Osteoblast (primary cell): ENCODE measurements at regions not wholly inside any gene's neighbourhood (a gene's known extent, or its start where the extent isn't known, plus 50 kb on each side); places are given as distances from the start of the nearest gene placed in this dataset.

Experiments
- DNase-seq: peaks from one replicate; pipeline ENCODE4 v3.0.0; 2011; ENCODE audit warnings: low spot score, mixed read lengths; ENCODE audit not compliant: insufficient read length; ENCODE audit errors: missing footprints
- H2AFZ ChIP-seq: 2 replicates; pipeline ENCODE4 v1.6.0; 2011; ENCODE audit warnings: mild to moderate bottlenecking, low read length
- H3K27ac ChIP-seq: 2 replicates; pipeline ENCODE4 v1.5.1; 2011; ENCODE audit warnings: mild to moderate bottlenecking, low read depth, low read length, moderate library complexity
- H3K27me3 ChIP-seq: 2 replicates; pipeline ENCODE4 v1.6.0; 2012; ENCODE audit warnings: mild to moderate bottlenecking, control low read depth, inconsistent platforms, low read length, moderate library complexity; ENCODE audit not compliant: insufficient read depth
- H3K36me3 ChIP-seq: 2 replicates; pipeline ENCODE4 v1.5.1; 2011; ENCODE audit warnings: mild to moderate bottlenecking, low read length, control low read depth, moderate library complexity; ENCODE audit not compliant: insufficient read depth
- H3K4me1 ChIP-seq: 2 replicates; pipeline ENCODE4 v1.5.1; 2011; ENCODE audit warnings: mild to moderate bottlenecking, low read length, control low read depth, moderate library complexity; ENCODE audit not compliant: insufficient read depth
- H3K4me2 ChIP-seq: 2 replicates; pipeline ENCODE4 v1.6.0; 2011; ENCODE audit warnings: mild to moderate bottlenecking, low read length; ENCODE audit not compliant: insufficient read depth
- H3K4me3 ChIP-seq: fragments of 200-600 bp; sonication (generic); 3 replicates; pipeline ENCODE4 v1.5.1; 2012; ENCODE audit warnings: mild to moderate bottlenecking, low read length, inconsistent platforms; ENCODE audit not compliant: insufficient read depth
- H3K79me2 ChIP-seq: 2 replicates; pipeline ENCODE4 v1.6.0; 2012; ENCODE audit warnings: mild to moderate bottlenecking, low read length, control low read depth, inconsistent platforms; ENCODE audit not compliant: insufficient read depth
- H3K9me3 ChIP-seq: 2 replicates; pipeline ENCODE4 v1.5.1; 2011; ENCODE audit warnings: low read depth, low read length, control low read depth
- H4K20me1 ChIP-seq: 2 replicates; pipeline ENCODE4 v1.6.0; 2012; ENCODE audit warnings: mild to moderate bottlenecking, low read length, control low read depth; ENCODE audit not compliant: insufficient read depth
- TF ChIP-seq, protein P1 (sequence below): IDR thresholded peaks from 2 replicates; pipeline ENCODE4 v1.5.1; 2011; ENCODE audit warnings: mild to moderate bottlenecking, low read depth, low read length, moderate library complexity; ENCODE audit errors: extremely low read depth

DNA sequence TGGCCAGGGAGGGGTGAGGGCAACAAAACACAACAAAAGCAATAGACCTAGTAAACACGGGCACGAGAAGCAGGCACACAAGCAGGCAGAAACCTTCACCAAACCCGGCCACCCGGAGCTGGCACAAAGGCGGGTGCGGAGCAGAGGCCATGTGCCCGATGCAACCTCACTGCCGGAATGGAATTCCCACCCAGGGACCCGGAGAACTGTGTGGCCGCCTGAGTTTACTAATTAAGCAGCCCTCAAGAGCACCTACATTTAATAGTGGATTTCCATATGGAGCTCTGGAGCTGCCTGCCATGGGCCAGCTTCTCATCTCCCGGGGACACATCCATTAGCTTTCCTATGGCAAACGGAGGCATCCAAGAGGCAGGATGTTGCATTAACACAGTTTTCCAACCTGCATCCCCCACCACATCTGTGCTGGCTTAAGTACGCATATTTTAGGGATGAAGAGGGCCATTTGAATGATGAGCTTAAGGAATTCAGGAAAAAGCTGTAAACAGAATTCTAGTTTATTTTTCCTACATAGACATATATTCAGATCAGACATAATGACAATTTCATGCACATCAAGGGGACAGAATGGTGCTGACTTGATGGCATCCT, 104.5 kb upstream of the SMIM21 start:
- Histone ChIP-seq H3K4me1 (no peaks in the 10 kb centered on the region), H3K4me2 (no peak overlapping the region), H3K9me3 (no peaks in the 10 kb centered on the region), H3K79me2 (no peaks in the 10 kb centered on the region), H3K27ac (no peak overlapping the region), H3K27me3 (no peaks in the 10 kb centered on the region), H2AFZ (no peak overlapping the region), H4K20me1 (no peaks in the 10 kb centered on the region), H3K36me3 (no peaks in the 10 kb centered on the region), H3K4me3 (no peak overlapping the region)
- no peak for DNase-seq
- TF ChIP-seq, protein P1, sequence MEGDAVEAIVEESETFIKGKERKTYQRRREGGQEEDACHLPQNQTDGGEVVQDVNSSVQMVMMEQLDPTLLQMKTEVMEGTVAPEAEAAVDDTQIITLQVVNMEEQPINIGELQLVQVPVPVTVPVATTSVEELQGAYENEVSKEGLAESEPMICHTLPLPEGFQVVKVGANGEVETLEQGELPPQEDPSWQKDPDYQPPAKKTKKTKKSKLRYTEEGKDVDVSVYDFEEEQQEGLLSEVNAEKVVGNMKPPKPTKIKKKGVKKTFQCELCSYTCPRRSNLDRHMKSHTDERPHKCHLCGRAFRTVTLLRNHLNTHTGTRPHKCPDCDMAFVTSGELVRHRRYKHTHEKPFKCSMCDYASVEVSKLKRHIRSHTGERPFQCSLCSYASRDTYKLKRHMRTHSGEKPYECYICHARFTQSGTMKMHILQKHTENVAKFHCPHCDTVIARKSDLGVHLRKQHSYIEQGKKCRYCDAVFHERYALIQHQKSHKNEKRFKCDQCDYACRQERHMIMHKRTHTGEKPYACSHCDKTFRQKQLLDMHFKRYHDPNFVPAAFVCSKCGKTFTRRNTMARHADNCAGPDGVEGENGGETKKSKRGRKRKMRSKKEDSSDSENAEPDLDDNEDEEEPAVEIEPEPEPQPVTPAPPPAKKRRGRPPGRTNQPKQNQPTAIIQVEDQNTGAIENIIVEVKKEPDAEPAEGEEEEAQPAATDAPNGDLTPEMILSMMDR = no peak

DNA sequence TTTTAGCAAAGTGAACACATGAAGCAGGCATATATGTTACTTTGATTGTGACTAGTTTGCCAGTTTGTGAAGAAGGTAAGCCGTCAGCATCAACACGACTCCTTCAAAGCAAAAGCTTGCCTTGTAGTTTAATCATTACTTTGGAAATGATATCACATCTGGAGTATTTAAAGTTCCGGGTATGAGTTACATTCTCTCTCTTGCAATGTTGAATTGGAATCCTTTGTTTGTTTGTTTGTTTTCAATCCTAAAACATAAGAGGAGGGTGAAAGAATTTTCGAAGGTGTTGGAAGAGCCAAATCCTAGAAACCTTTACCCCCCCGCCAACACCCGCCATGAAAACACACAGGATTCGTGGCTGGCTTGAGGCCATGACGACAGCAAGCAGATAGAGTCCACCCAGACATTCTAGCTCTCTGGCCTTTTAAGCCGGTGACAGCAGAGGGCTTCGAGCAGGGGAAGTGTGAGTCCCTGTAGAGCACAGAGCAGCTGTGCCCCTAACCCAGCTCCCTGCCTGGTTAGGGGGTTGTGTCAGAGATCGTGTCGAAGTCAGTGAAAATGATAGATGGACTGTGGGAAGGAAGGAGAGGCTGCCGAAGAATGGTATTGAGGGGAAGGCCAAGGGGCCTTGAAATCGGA, 103.8 kb upstream of the SMIM21 start:
- Histone ChIP-seq H3K4me2 (no peak overlapping the region), H2AFZ (no peak overlapping the region), H3K27ac (no peak overlapping the region)

GRCh38 chr18:75530566-75531211, 103.2 kb upstream of the SMIM21 start:
- Histone ChIP-seq H3K9me3 (no peaks in the 10 kb centered on the region), H4K20me1 (no peaks in the 10 kb centered on the region), H3K4me1 (no peaks in the 10 kb centered on the region), H3K4me3 (no peak overlapping the region), H3K36me3 (no peaks in the 10 kb centered on the region), H2AFZ (no peak overlapping the region), H3K79me2 (no peaks in the 10 kb centered on the region), H3K27ac (no peak overlapping the region), H3K4me2 (no peak overlapping the region), H3K27me3 (no peaks in the 10 kb centered on the region)
- TF ChIP-seq, protein P1 = no peak
- DNase-seq = no peak

More for the DNA sequence above, 103.8 kb upstream of the SMIM21 start:
- Histone ChIP-seq H3K4me3 (no peak overlapping the region), H3K79me2 (no peaks in the 10 kb centered on the region), H3K36me3 (no peaks in the 10 kb centered on the region), H3K27me3 (no peaks in the 10 kb centered on the region), H3K4me1 (no peaks in the 10 kb centered on the region), H3K9me3 (no peaks in the 10 kb centered on the region), H4K20me1 (no peaks in the 10 kb centered on the region)
- TF ChIP-seq, protein P1 = no peak
- no peak for DNase-seq

- H2AFZ ChIP-seq = no peak overlapping the region
- no peaks in the 10 kb centered on the region for H3K36me3 ChIP-seq
- TF ChIP-seq, protein P1 = no peak
- no peak overlapping the region for H3K4me2 ChIP-seq
- H3K79me2 ChIP-seq = no peaks in the 10 kb centered on the region
- DNase-seq = no peak
- H3K27ac ChIP-seq = no peak overlapping the region
- H3K4me1 ChIP-seq = no peaks in the 10 kb centered on the region
- H3K9me3 ChIP-seq = no peaks in the 10 kb centered on the region
- H4K20me1 ChIP-seq = no peaks in the 10 kb centered on the region
- H3K4me3 ChIP-seq = no peak overlapping the region
- H3K27me3 ChIP-seq = no peaks in the 10 kb centered on the region
Measured at GRCh38 chr18:75530118-75530517, 102.6 kb upstream of the SMIM21 start.
